HUES48 (cell line): ENCODE measurements at regions not wholly inside any gene's neighbourhood (a gene's known extent, or its start where the extent isn't known, plus 50 kb on each side); places are given as distances from the start of the nearest gene placed in this dataset.

Source experiments
- H3K27ac ChIP-seq: one replicate; pipeline ENCODE4 v1.7.0; 2013; ENCODE audit warnings: low read depth, low read length, inconsistent platforms
- H3K27me3 ChIP-seq: 2 replicates; pipeline ENCODE4 v1.6.1; 2013; ENCODE audit warnings: mild to moderate bottlenecking, low read length; ENCODE audit not compliant: control insufficient read depth, insufficient read depth
- H3K36me3 ChIP-seq: 2 replicates; pipeline ENCODE4 v1.6.1; 2013; ENCODE audit warnings: low read length; ENCODE audit not compliant: control insufficient read depth, insufficient read depth
- H3K4me1 ChIP-seq: 2 replicates; pipeline ENCODE4 v1.6.1; 2013; ENCODE audit warnings: mild to moderate bottlenecking, low read length; ENCODE audit not compliant: control insufficient read depth, insufficient read depth
- H3K4me3 ChIP-seq: 2 replicates; pipeline ENCODE4 v1.5.1; 2013; ENCODE audit warnings: mild to moderate bottlenecking, low read depth, low read length
- H3K9ac ChIP-seq: 2 replicates; pipeline ENCODE4 v1.6.1; 2013; ENCODE audit warnings: mild to moderate bottlenecking, low read depth, low read length, moderate library complexity
- H3K9me3 ChIP-seq: 2 replicates; pipeline ENCODE4 v1.6.1; 2013; ENCODE audit warnings: low read length; ENCODE audit not compliant: control insufficient read depth, insufficient read depth

GRCh38 chr16:73871088-73871733 is 425.4 kb upstream of the PSMD7 start:
- H3K9me3 ChIP-seq = no peaks in the 10 kb centered on the region
- peaks cover 3% of the 10 kb centered on the region; the same call in 1 of the 2 replicates for H3K4me1 ChIP-seq
- no peak overlapping the region for H3K4me3 ChIP-seq
- no peak overlapping the region for H3K9ac ChIP-seq
- no peak overlapping the region for H3K27ac ChIP-seq
- H3K36me3 ChIP-seq = no peaks in the 10 kb centered on the region
- no peaks in the 10 kb centered on the region for H3K27me3 ChIP-seq

DNA sequence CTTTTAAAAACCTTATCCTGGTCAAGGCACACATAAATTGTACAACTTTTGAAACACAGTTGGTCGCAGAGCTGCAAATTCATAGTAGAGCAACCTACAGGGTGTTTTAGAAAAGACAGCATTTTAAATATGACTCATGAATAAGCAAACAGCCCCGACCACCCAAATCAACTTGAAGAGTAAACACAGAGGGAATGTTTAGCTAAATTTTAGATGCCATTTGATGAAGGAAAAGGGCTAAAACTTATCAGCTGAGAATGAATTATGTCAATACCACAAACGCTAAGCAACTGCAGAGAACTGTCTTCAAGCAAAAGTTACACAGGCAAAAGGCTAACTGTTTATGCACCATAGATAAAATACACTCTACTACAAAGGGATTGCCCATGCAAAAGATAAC is 427.5 kb upstream of the PSMD7 start:
- Histone ChIP-seq H3K4me3 (no peak overlapping the region), H3K36me3 (no peaks in the 10 kb centered on the region), H3K9ac (no peak overlapping the region), H3K27me3 (no peaks in the 10 kb centered on the region), H3K4me1 (no peaks in the 10 kb centered on the region), H3K9me3 (no peaks in the 10 kb centered on the region), H3K27ac (no peak overlapping the region)

DNA sequence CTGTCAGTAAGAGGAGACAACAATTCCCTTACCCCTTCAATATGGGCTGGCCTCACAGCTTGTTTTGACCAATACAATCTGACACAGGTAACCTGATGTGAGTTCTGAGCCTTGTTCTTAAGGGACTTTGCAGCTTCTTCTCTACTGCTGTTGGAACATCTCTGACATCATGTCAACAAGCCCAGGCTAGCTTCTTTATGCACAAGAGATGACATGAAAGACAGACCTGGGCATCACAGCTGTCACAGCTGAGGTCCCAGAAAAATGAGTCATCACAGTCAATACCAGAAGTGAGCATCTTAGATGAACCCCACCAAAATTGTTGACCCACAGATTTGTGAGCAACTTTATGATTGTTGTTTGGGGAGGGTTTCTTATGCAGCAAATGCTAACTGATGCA is 431.7 kb upstream of the PSMD7 start:
- H3K9me3 ChIP-seq = no peaks in the 10 kb centered on the region
- H3K27me3 ChIP-seq = no peaks in the 10 kb centered on the region
- no peak overlapping the region for H3K27ac ChIP-seq
- peaks cover 2% of the 10 kb centered on the region for H3K4me1 ChIP-seq
- no peak overlapping the region for H3K9ac ChIP-seq
- no peaks in the 10 kb centered on the region for H3K36me3 ChIP-seq
- H3K4me3 ChIP-seq = no peak overlapping the region

- H3K9me3 ChIP-seq = no peaks in the 10 kb centered on the region
- H3K4me1 ChIP-seq = peaks cover 10% of the 10 kb centered on the region
- no peak overlapping the region for H3K27ac ChIP-seq
- H3K4me3 ChIP-seq = no peak overlapping the region
- H3K27me3 ChIP-seq = no peaks in the 10 kb centered on the region
- H3K9ac ChIP-seq = no peak overlapping the region
- no peaks in the 10 kb centered on the region for H3K36me3 ChIP-seq
Measured at GRCh38 chr16:73858326-73858725, 438.3 kb upstream of the PSMD7 start.

- Histone ChIP-seq H3K9me3 (no peaks in the 10 kb centered on the region), H3K4me3 (no peak overlapping the region), H3K4me1 (no peaks in the 10 kb centered on the region), H3K27me3 (no peaks in the 10 kb centered on the region), H3K9ac (no peak overlapping the region), H3K27ac (no peak overlapping the region), H3K36me3 (no peaks in the 10 kb centered on the region)
Measured at GRCh38 chr16:73853968-73854367, 442.6 kb upstream of the PSMD7 start.

- Histone ChIP-seq H3K36me3 (no peaks in the 10 kb centered on the region), H3K27ac (no peak overlapping the region), H3K4me3 (no peak overlapping the region), H3K9ac (no peak overlapping the region), H3K9me3 (no peaks in the 10 kb centered on the region), H3K27me3 (no peaks in the 10 kb centered on the region), H3K4me1 (no peaks in the 10 kb centered on the region)
Measured at GRCh38 chr16:73852561-73852960, 444.1 kb upstream of the PSMD7 start.

DNA sequence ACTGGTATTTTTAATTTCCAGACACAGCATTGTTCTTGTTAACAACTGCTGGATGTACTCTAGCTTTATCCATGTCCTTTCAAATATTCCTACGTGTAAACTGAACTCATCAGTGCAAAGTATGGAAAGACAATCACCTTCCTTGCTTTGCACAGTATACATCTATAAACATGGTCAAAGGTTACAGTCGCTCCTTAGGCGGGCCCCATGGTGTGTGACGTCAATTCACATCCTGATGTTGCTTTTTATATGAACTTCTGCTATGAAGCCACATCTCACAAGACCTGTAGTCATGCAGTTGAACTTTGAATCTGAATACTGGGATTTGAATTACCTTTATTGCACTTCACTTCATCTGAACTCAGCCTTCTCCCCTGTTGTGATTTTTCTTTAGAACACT is 447.6 kb upstream of the PSMD7 start:
- Histone ChIP-seq H3K36me3 (no peaks in the 10 kb centered on the region), H3K9ac (no peak overlapping the region), H3K27me3 (no peaks in the 10 kb centered on the region), H3K9me3 (no peaks in the 10 kb centered on the region), H3K4me1 (0 out of 2 replicates have a peak, but pooled peaks cover 3% of the 10 kb centered on the region), H3K27ac (no peak overlapping the region), H3K4me3 (no peak overlapping the region)

- H3K36me3 ChIP-seq = no peaks in the 10 kb centered on the region
- H3K27ac ChIP-seq = no peak overlapping the region
- no peaks in the 10 kb centered on the region for H3K9me3 ChIP-seq
- no peaks in the 10 kb centered on the region for H3K27me3 ChIP-seq
- no peak overlapping the region for H3K9ac ChIP-seq
- H3K4me3 ChIP-seq = no peak overlapping the region
- H3K4me1 ChIP-seq = 0 out of 2 replicates have a peak, but pooled peaks cover 3% of the 10 kb centered on the region
Measured at GRCh38 chr16:73847090-73847489, 449.5 kb upstream of the PSMD7 start.

DNA sequence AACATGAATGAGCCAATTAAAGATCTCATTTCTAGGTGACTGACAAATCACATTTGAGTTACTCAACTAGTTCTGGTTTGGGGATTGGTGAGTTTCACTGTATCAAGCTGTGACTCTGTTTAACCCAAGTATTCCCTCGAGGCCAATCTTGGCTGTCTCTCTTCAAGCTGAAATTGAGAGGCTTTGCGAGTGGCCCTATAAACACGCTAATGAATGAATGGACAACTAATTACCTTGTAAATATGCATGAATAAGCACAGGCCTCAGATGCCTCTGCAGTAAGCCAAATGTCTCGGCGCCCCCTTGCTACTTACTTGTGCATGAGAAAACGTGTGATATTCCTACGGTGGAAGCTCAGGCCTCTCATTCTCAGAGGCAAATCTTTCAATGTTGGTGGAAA is 450.3 kb upstream of the PSMD7 start:
- Histone ChIP-seq H3K9ac (no peak overlapping the region), H3K9me3 (no peaks in the 10 kb centered on the region), H3K36me3 (no peaks in the 10 kb centered on the region), H3K4me3 (no peak overlapping the region), H3K27me3 (no peaks in the 10 kb centered on the region), H3K27ac (no peak overlapping the region), H3K4me1 (0 out of 2 replicates have a peak, but pooled peaks cover 3% of the 10 kb centered on the region)

DNA sequence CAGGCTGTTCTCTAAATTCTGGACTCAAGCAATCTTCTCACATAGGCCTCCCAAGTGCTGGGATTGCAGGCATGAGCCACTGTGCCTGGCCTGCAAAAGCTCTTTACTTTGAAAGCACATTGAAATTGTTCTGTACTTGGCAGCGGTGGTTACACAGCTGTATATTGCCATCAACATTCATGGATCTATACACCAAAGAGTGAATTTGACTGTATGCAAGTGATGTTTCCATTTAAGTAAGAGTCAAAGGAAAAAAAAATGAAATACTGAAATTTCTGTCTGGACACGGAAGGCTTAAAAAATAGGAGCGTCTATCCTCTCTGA is 450.6 kb upstream of the PSMD7 start:
- no peak overlapping the region for H3K27ac ChIP-seq
- no peak overlapping the region for H3K4me3 ChIP-seq
- no peaks in the 10 kb centered on the region for H3K36me3 ChIP-seq
- no peaks in the 10 kb centered on the region for H3K9me3 ChIP-seq
- H3K27me3 ChIP-seq = no peaks in the 10 kb centered on the region
- no peak overlapping the region for H3K9ac ChIP-seq
- H3K4me1 ChIP-seq = 0 out of 2 replicates have a peak, but pooled peaks cover 3% of the 10 kb centered on the region

DNA sequence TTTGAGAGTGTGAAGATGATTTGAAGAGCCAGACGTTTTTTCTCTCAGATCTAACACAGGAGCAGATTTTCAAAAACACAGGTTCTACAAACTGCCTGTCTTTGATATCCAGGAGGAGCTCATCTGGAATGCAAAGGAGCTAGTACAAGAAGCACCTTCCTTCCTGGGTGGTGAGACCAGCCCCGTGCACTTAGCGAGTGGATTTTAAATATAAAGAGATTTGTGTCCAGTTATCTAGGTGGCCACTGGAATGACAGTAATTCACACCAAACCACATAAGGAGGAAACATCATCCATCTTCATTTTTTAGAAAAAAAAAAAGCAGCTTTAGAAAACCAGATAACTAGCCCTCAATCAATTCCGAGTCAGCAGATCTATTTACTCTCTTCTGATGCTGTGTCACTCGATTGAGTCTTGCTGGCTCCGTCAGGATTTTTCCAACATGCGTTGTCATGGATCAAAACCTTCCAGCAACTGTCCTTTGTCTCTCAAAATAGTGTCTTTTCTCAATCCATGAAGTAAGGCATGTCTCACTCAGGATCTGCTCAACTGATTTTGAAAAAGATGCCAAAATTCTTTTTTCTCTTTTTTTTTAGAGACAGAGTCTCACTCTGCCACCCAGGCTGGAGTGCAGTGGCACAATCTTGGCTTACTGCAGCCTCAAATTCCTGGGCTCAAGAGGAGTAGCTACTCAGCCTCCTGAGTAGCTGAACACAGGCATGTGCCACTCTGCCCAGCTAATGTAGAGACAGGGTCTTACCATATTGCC is 451.2 kb upstream of the PSMD7 start:
- Histone ChIP-seq H3K27ac (no peak overlapping the region), H3K9ac (no peak overlapping the region), H3K9me3 (no peaks in the 10 kb centered on the region), H3K27me3 (no peaks in the 10 kb centered on the region), H3K4me3 (no peak overlapping the region), H3K4me1 (0 out of 2 replicates have a peak, but pooled peaks cover 3% of the 10 kb centered on the region), H3K36me3 (no peaks in the 10 kb centered on the region)
